Right renal cortex interstitium (tissue), 3 donors: ENCODE measurements at regions not wholly inside any gene's neighbourhood (a gene's known extent, or its start where the extent isn't known, plus 50 kb on each side); places are given as distances from the start of the nearest gene placed in this dataset.
"Not testable (repeated sequence)": the region's sequence is repeated elsewhere in the genome, so short reads cannot be mapped to it uniquely, and the experiment has no call there.

Source experiments
- DNase-seq, 3 donors: peaks; one replicate each; pipeline ENCODE4 v3.0.0-alpha.2; 2013; ENCODE audit warnings: low read depth in 3 of 3, low spot score in 2 of 3

DNA sequence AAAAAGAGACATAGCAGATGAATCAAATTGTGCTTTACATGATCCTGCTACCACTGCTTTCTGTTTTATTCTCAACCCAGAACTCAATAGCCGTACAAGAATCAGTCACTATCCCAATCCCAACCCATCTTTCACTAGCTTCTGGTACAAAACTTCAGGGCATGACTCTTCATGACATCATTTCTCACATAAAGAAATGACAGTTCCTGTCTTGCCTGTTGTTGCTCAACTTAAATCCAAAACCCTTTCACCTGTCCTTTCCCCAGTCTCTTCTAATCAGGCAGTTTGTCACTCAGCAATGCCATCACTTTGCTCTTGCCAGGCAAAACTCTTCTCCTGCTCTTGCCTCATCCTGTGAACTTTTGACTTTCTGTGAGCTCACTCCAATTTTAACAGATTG is 962.8 kb downstream of the GALC start:
- DNase-seq = no peak

DNA sequence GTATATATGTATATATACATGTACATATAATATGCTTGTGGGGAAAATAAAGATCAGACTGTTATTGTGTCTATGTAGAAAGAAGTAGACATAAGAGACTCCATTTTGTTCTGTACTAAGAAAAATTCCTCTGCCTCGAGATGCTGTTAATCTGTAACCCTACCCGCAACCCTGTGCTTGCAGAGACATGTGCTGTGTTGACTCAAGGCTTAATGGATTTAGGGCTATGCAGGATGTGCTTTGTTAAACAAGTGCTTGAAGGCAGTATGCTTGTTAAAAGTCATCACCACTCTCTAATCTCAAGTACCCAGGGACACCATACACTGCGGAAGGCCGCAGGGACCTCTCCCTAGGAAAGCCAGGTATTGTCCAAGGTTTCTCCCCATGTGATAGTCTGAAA is 972.9 kb downstream of the GALC start:
- not testable (repeated sequence) for DNase-seq

DNA sequence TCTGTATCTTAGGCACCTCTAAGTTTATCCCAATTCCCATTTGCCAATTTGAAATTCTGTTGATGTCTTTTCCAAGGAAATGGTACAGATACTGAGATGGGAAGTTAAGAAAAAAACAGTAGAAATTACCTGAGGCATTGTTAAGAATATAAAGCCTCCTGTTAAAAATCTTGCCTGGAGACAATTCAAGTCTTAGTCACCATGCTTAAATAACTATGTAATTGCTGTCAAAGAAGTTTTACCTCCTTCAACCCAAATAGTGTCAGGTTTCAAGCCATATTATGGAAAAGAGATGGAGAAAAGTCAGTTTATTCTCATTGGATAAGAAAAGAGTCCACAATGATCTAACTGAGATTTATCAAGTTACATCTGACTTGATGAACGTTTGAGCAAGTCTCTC is 974.7 kb downstream of the GALC start:
- DNase-seq = no peak

DNA sequence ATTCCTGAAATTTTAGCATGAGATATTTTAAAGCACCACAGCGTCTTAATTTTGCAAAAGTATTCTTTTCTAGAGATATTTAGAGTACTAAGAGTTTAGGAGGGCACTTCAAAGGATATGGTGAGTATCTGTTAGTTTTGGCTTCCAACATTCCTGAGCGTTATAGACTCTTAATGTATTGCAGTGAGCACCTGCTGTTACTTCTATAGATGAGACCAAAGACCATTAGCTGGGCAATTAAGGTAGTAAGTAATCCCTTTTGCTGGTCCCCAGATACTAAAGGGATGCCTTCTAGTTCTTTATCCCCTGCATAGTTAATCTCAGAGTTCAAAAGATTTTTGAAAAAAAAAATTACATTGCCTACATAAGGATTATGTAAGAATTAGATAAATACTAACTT is 975.6 kb downstream of the GALC start:
- DNase-seq = no peak

DNA sequence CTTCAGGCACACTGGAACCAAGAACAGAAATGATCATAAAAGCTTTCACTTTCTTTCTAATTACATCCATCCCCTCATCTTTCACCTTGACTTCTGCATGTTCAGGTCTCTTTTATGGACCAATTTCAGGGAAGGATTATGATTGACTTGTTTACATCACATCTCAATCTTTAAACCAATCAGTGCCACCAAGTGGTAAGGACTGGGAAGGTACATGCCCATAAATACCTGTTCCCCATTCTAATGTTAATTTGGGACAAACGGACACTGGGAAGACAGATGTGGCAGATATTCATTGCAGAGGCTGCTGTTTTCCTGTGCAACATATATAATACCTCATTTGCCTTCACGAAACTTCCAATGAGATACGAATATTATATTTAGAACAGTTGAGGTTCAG is 978.1 kb downstream of the GALC start:
- DNase-seq = no peak

DNA sequence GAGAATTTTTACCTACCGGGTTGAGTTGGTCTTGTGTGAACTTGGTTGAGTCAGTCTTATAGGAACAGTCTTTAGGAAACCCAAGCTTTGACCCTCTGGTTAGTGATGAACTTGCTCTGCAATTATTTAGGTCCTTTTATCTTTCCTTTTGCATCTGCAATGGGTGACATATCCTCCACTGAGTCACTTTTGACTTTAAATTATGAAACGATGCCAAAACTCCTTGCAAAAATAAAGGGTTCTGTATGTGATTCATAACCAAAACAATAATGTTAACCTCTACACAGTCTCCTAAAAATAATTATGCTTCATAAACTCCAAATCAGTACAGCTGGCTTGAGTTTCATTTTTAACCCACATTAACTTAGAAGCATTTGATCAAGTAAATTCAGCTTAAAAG is 979.4 kb downstream of the GALC start:
- DNase-seq = no peak

DNA sequence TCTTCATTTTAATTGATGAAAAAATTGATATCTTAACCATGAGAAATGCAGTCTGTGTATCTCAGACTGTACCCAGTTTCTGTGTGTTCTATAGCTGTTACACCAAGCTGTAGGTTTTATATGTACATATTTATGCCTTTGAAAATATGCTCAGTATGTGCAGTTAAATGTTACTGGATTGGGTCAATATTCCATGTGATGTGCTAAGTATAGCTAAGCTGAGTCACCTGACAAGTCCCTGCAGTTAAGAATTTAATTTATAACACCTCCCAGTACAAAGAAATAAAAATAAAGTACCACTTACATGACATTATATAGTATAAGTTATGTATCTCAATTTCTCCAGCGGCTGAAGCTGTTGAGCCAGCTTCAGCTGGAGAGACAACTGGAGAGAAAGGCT is 984.0 kb downstream of the GALC start:
- no peak for DNase-seq

DNA sequence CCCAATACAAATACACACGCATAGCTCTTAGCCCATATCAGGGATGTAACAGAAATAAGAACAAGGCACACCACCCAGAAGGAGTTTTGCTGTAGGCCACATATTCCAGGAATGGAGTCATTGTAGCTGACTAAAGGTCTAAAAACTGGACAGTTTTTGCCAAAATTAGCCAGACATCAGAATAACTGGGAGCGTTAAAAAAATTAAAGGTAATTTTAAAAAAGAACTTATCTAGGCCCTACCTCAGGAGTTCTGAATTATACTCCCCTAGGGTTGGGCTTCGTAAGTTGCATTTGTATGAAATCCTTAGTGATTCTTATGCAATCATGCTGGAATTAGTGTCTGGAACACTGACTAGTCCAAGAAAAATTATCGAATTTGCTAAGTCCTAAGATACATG is 987.7 kb downstream of the GALC start:
- DNase-seq = no peak

DNA sequence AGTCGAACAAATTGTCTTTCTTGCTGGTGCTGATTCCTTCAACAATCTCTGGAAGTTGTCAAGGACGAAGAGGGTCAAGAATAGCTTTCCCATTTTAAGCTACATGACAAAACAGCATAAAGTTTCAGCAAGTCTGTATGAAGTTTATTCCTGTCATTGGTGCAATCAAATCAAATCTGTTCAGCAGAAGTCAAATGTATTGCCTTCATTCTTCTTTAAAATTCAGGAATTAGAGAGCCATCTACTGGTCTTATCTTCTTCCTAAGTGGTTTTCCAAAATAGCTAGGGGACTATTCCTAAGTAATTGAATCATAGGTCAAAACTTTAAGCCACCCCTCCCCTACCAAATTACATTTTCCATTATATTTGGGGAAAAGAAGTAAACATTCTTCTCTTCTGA is 990.2 kb downstream of the GALC start:
- DNase-seq = peak; percentile 7 to 18 (median 10)

DNA sequence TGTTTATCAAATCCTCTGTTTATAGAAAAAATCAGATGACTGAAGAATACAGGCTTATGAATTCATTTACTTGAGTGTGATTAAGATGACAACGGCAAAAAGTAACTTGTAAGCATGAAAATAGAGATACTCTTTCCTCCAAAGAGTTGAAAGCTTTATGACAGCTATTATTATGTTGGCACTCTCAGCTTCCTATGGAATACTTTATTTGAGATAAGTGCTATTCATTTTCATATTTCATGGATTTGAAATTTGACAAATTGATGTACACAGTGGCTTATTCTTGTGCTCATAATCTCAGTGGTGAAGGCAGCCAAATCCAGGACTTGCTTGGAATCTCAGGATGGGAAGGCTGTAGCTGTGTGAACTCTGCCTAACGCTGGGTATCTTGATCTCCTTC is 991.6 kb downstream of the GALC start:
- DNase-seq = no peak

DNA sequence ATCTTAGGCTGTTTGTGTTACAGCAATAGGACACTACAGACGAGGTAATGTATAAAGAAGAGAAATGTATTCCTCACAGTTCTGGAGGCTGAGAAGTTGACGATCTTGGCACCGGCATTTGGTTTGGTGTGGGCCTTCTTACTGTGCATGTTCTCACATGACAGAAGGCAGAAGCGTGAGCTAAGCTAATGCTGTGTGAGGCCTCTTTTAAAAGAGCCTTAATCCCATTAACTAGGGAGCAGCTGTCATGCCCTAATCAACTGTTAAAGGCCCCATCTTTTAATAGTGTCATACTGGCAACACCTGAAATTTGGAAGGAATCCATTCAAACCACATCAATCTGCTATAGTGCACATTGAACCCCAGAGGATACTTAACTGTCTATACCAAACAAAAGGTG is 992.9 kb downstream of the GALC start:
- DNase-seq = no peak

DNA sequence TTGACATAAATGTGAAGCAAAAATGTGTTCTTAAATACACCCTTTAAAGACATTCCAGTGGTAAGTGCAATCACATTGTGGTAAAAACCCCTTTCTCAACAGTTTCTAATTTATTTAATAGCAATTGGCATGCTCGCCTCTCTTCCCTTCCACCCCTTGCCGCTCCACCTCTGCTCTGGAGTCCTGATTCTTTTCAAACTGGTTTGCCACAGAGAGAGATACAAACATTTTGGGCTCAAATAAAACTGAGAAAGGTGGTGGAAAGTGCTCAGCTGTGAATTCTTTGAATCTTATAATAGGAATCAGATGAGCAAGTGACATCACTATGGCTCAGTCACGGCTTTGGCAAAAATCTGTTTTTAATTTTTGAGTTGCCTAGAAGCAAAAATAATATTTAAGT is 993.9 kb downstream of the GALC start:
- no peak for DNase-seq

DNA sequence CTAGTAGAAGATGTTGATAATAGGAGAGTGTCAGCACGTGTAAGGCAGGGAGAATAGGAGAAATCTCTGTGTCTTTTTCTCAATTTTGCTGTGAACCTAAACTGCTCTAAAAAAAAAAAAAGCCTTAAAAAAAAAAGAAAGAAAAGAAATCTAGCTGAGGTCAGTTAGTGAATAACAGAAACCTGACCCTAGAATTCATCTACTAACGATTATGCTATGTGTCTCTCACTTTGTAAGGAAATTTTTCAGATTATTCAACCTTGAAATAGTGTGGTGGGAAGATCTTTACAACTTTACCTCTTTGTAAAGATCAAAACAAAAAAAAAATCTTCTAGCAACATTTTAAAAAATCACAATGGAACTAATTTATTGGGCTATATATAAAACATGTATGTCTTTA is 995.7 kb downstream of the GALC start:
- no peak for DNase-seq

DNA sequence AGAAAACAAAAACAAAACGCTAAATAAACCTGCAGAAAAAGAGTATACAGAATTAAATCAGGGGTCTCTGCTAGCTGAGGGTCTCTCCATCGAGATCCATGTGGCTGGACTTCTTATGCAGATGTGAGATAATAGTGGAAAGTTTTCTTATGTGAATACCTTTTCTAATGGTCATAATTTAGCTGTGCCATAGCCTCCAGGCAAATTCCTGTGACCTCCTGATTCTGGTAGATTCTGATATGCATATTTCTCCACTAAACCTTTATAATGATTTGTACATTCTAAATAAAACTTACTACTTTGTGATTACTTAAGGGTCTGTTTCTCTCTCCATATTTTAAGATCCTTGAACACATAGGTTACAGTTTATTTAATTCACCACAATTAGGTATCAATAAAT is 1002.6 kb downstream of the GALC start:
- DNase-seq = no peak

DNA sequence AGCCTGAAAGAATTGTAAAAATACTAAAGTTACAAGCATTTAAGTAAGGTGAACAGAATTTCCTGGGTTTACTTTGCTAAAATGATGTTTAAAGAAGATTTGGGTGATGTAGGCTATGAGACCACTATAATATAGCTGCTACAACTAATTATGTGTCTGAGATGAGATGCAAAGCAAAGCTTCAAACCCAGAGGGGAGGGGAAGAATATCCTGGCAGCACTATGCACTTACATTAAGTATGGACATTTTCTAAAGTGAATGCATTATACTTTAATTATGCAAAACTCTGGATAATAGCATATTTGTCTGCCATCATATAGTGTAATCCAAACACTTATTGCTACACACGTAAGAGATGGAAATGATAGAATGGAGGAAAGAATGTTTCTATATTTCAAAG is 1003.7 kb downstream of the GALC start:
- DNase-seq = no peak

DNA sequence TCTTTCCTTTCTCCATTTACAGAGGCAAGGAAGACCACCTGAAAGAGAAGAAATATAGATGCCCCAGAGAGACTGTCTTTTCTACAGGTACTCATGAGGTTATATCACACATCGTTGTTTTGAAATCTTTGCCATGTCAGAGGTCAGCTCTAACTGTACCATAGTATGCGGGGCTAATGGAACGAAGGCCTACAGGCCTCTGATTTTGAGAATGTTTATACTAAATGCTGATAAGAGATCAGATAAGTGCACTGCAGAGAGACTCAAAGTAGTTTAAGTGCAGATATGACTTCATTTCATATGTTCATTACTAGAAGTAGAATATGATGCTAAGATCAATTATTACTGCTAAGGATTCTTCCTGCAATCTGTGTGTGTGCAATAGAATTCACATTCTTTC is 1005.0 kb downstream of the GALC start:
- DNase-seq = no peak

DNA sequence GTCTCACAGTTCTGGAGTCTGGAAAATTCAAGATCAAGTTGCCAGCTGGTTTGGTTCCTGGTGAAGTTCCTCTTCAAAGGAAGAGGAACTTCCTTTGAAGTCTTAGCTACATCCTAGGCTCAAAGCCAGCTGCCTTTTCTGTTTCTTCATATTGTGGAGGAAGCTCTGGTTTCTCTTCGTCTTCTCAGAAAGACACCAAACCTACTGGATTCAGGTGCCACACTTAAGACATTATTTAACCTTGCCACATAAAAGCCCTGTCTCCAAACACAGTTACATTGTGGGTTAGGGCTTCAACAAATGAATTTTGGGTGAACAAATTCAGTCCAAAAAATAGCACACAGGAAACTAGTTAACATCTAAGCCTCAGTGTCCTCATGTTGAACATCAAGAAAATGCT is 1019.8 kb downstream of the GALC start:
- DNase-seq = no peak

DNA sequence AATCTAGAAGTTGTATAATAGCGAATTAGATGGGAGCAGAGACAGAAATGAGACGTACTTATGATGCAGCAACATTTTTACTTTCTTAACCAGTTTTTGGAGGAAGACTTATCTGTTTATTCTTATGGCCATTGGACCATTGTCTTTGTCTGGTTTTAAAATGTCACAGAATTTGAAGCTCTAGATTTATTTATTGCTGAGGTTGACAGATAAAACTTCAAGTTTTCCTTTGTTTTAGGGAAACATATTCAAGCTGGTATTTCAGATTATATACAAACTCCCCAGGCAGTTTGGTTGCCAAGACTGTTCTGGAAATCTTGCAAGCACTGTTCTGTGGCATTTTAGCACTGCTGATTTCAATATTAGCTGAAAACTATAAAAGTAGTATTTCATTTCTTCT is 1021.7 kb downstream of the GALC start:
- DNase-seq = no peak

DNA sequence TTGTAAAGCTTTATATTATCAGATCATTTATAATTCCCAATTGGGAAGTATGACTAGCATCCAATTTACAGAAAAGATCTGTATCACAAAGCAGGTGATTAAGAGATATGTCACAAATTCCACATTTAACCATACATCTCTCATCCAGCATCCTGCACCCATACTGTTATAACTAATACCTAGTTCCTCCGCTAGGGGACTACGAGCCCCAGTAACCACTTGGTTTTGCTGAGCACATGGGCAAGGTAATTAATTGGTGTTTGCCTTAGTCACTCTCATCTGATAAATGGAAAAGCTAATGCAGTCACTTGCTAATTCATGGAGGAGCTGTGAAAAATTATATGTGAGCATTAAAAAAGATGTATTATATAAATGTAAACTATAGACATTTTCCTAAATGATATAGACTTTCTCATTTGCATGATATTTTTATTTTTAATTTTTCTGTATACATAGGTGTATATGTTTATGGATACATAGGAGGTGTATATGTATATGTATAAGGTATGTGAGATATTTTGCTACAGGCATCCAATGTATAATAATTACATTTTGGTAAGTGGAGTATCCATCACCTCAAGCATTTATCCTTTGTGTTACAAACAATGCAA is 1031.8 kb downstream of the GALC start:
- DNase-seq = no peak

DNA sequence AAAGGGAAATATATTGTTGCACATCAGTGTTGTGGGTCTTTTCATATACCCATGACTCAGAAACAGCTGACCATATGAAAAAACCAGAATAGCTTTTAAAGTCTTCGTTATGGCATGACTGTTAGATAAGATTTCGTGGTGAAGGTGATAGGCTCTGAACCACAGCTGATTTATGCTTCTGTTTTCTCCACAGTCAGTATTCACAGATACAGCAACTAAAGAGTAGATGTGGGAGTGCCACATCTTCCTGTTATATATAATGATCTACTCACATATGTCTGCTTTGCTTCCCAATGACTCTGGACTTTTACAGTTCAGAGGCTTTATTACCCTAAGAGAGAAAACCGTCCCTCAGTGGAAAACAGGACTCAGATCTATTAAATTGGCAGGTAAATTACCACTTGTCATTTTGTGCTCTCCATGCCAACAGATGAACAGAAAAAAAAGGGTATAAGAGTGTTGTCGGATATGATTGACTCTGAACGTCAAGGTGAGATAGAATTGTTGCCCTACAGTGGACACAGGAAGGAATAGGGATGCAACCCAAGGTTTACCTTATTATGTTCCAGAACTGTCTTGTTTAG is 1037.1 kb downstream of the GALC start:
- DNase-seq = no peak

DNA sequence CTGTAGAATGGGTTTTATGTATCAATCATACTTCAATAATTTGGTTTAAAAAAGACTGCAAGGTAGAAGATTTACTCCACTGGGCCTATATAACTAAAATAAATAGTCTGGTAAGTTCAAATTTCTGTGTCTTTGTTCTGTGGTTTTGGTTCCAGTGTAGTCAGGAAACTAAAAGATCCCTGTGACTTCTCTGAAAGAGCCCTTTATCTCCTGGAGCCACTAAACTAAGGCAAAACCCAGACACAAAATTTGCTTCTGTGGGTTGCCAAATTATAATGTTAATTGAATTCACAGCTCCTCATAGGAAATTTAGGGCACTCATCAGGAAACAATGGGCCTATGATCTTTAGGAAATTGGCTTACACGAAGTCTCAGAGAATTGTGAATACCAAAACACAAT is 1038.4 kb downstream of the GALC start:
- DNase-seq = no peak

DNA sequence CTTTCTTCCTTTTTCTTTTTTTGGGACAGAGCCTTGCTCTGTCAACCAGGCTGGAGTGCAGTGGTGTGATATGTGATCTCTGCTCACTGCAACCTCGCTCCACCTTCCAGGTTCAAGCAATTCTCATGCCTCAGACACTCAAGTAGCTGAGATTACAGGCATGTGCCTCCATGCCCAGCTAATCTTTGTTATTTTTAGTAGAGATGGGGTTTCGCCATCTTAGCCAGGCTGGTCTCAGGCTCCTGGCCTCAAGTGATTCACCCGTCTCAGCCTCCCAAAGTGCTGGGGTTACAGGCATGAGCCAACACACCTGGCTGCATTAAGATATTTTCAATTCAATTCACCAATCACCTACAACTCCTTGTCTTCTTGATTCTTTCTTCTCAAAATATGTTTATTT is 1046.5 kb downstream of the GALC start:
- DNase-seq = no peak

DNA sequence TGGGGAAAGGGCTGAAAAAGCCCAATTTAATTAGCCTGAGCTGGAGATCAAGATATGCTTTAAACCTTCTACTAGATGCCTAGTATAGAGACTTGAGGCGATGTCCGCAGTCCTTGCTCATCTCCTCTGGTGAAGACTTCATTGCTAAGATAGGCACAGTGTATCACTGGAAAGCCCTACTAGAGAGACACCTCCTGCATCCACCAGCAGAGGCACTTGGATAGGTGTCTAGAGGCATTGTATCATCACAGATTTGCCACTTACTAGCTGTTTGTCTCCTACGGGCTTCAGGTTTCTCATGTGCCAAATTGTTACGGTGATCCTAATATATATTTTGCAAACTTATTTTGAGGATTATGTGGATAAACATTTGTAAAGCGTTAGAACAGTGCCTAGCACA is 1048.5 kb downstream of the GALC start:
- DNase-seq = no peak
